BJ (cell line): ENCODE measurements at regions not wholly inside any gene's neighbourhood (a gene's known extent, or its start where the extent isn't known, plus 50 kb on each side); places are given as distances from the start of the nearest gene placed in this dataset.

ENCODE experiments used
- CTCF ChIA-PET: fragments of 350-600 bp; formaldehyde crosslinking; extraction: SDS; loops from one replicate; lab custom pipeline; 2021; ENCODE audit warnings: antibody characterized with exemption, inconsistent platforms; lab: Yijun Ruan, JAX
- POLR2A ChIA-PET: fragments of 300-600 bp; sonication (Branson Sonifier 250); formaldehyde crosslinking; extraction: SDS; loops from one replicate; lab custom pipeline; 2021; ENCODE audit warnings: antibody characterized with exemption; lab: Charles Lee
- DNase-seq: peaks from one replicate; pipeline ENCODE4 v3.0.0-alpha.2; 2011; ENCODE audit warnings: low read depth
- H3K27me3 ChIP-seq: 2 replicates; pipeline ENCODE4 v1.6.0; 2011; ENCODE audit warnings: low read length; ENCODE audit not compliant: control insufficient read depth, insufficient read depth
- H3K36me3 ChIP-seq: 2 replicates; pipeline ENCODE4 v1.5.1; 2011; ENCODE audit warnings: low read length; ENCODE audit not compliant: control insufficient read depth, insufficient read depth
- H3K4me3 ChIP-seq: 2 replicates; pipeline ENCODE4 v1.5.1; 2011; ENCODE audit warnings: low read depth, mild to moderate bottlenecking, control low read depth, low read length
- CTCF ChIP-seq: IDR thresholded peaks from 2 replicates; pipeline ENCODE4 v1.5.1; 2011; ENCODE audit warnings: low read depth, mild to moderate bottlenecking, control low read depth, inconsistent platforms, low read length, moderate library complexity; ENCODE audit not compliant: insufficient read depth

GRCh38 chr16:86243571-86244154 is 266.7 kb upstream of the FOXF1 start:
- CTCF ChIA-PET, result interaction anchor here (1.1 to 3.0 kb wide), 3 partner anchors 9 to 274 kb away, joined by 3 to 13 read pairs (median 9); no protein-coding TSS in a partner anchor
- no peaks in the 10 kb centered on the region for H3K36me3 ChIP-seq
- no peak for TF ChIP-seq CTCF
- POLR2A ChIA-PET, result no interaction called here
- H3K27me3 ChIP-seq, result peaks cover 43% of the 10 kb centered on the region
- DNase-seq, result no peak
- no peak overlapping the region for H3K4me3 ChIP-seq

- CTCF ChIA-PET, result interaction anchor here (0.6 to 3.0 kb wide), 4 partner anchors 8 to 285 kb away, joined by 3 to 13 read pairs (median 6); no protein-coding TSS in a partner anchor
- no peak for DNase-seq
- H3K36me3 ChIP-seq, result no peaks in the 10 kb centered on the region
- H3K4me3 ChIP-seq, result no peak overlapping the region
- POLR2A ChIA-PET, result no interaction called here
- H3K27me3 ChIP-seq, result peaks cover 43% of the 10 kb centered on the region
- no peak for TF ChIP-seq CTCF
Observed at GRCh38 chr16:86244158-86244557, 266.2 kb upstream of the FOXF1 start.

- POLR2A ChIA-PET, result no interaction called here
Observed at GRCh38 chr16:86244936-86245335, 265.4 kb upstream of the FOXF1 start.

GRCh38 chr16:86245351-86245750 is 265.0 kb upstream of the FOXF1 start:
- Histone ChIP-seq H3K27me3 (peaks cover 39% of the 10 kb centered on the region), H3K4me3 (no peak overlapping the region), H3K36me3 (no peaks in the 10 kb centered on the region)
- no peak for TF ChIP-seq CTCF
- ChIA-PET CTCF (interaction anchor here (1.2 kb wide), 1 partner anchor 14 kb away, joined by 3 read pairs; no protein-coding TSS in a partner anchor), POLR2A (no interaction called here)
- no peak for DNase-seq

More at GRCh38 chr16:86244936-86245335, 265.4 kb upstream of the FOXF1 start:
- H3K4me3 ChIP-seq, result no peak overlapping the region
- H3K27me3 ChIP-seq, result peaks cover 39% of the 10 kb centered on the region
- DNase-seq, result no peak
- TF ChIP-seq CTCF, result no peak
- CTCF ChIA-PET, result interaction anchor here (0.6 to 3.0 kb wide), 5 partner anchors 8 to 285 kb away, joined by 3 to 13 read pairs (median 4); no protein-coding TSS in a partner anchor
- H3K36me3 ChIP-seq, result no peaks in the 10 kb centered on the region

GRCh38 chr16:86245895-86246294 is 264.4 kb upstream of the FOXF1 start:
- POLR2A ChIA-PET, result no interaction called here
- TF ChIP-seq CTCF, result no peak
- Histone ChIP-seq H3K4me3 (no peak overlapping the region), H3K36me3 (no peaks in the 10 kb centered on the region), H3K27me3 (peaks cover 38% of the 10 kb centered on the region)
- CTCF ChIA-PET, result interaction anchor here (1.2 to 1.5 kb wide), 2 partner anchors 14 to 95 kb away, joined by 3 read pairs; no protein-coding TSS in a partner anchor
- DNase-seq, result no peak
